GM21526 (cell line): ENCODE measurements at regions not wholly inside any gene's neighbourhood (a gene's known extent, or its start where the extent isn't known, plus 50 kb on each side); places are given as distances from the start of the nearest gene placed in this dataset.

Source experiments
- ATAC-seq: cut with Tn5 transposase; IDR thresholded peaks from one replicate; pipeline ENCODE4 v1.9.1; 2021; ENCODE audit warnings: moderate library complexity; ENCODE audit not compliant: unreplicated experiment, low FRiP score

GRCh38 chr20:48287552-48288170, 502.4 kb upstream of the SULF2 start:
- ATAC-seq = no peak

- ATAC-seq = no peak
Measured at GRCh38 chr20:48287021-48287494, 501.8 kb upstream of the SULF2 start.

GRCh38 chr20:48286601-48287000, 501.3 kb upstream of the SULF2 start:
- no peak for ATAC-seq

- ATAC-seq = no peak
Measured at GRCh38 chr20:48285656-48286055, 500.4 kb upstream of the SULF2 start.

- no peak for ATAC-seq
Measured at GRCh38 chr20:48284837-48285236, 499.6 kb upstream of the SULF2 start.

GRCh38 chr20:48284315-48284714, 499.0 kb upstream of the SULF2 start:
- ATAC-seq = no peak

- no peak for ATAC-seq
Measured at GRCh38 chr20:48283470-48284110, 498.3 kb upstream of the SULF2 start.

- ATAC-seq = no peak
Measured at GRCh38 chr20:48282591-48283228, 497.4 kb upstream of the SULF2 start.

GRCh38 chr20:48281501-48281900, 496.2 kb upstream of the SULF2 start:
- ATAC-seq = no peak

GRCh38 chr20:48278961-48279481, 493.7 kb upstream of the SULF2 start:
- no peak for ATAC-seq

GRCh38 chr20:48277266-48277665, 492.0 kb upstream of the SULF2 start:
- no peak for ATAC-seq

- no peak for ATAC-seq
Measured at GRCh38 chr20:48276021-48276342, 490.7 kb upstream of the SULF2 start.

GRCh38 chr20:48275286-48276020, 490.2 kb upstream of the SULF2 start:
- ATAC-seq = no peak

- no peak for ATAC-seq
Measured at GRCh38 chr20:48273843-48274242, 488.6 kb upstream of the SULF2 start.

GRCh38 chr20:48270885-48271284, 485.6 kb upstream of the SULF2 start:
- ATAC-seq = no peak

- no peak for ATAC-seq
Measured at GRCh38 chr20:48267860-48268633, 482.8 kb upstream of the SULF2 start.

- ATAC-seq = no peak
Measured at GRCh38 chr20:48266571-48266970, 481.3 kb upstream of the SULF2 start.

GRCh38 chr20:48265791-48266190, 480.5 kb upstream of the SULF2 start:
- no peak for ATAC-seq

- no peak for ATAC-seq
Measured at GRCh38 chr20:48262955-48263354, 477.7 kb upstream of the SULF2 start.

- no peak for ATAC-seq
Measured at GRCh38 chr20:48262466-48262865, 477.2 kb upstream of the SULF2 start.
